CD8-positive, alpha-beta memory T cell (primary cell): ENCODE measurements at regions not wholly inside any gene's neighbourhood (a gene's known extent, or its start where the extent isn't known, plus 50 kb on each side); places are given as distances from the start of the nearest gene placed in this dataset.

Experiments used
- CTCF ChIA-PET: fragments of 350-600 bp; sonication (Branson Sonifier 250); formaldehyde crosslinking; loops from one replicate; lab custom pipeline; 2021; ENCODE audit warnings: antibody characterized with exemption; lab: Charles Lee
- POLR2A ChIA-PET: fragments of 350-600 bp; sonication (Branson Sonifier 250); formaldehyde crosslinking; loops from one replicate; lab custom pipeline; 2021; ENCODE audit warnings: antibody characterized with exemption; lab: Charles Lee
- DNase-seq, 5 donors: peaks; one replicate each; pipeline versions ENCODE4 v3.0.0 to v3.0.0-alpha.2; 2020 to 2022; ENCODE audit warnings: mixed read lengths in 1 of 5
- H3K27ac ChIP-seq: one replicate; pipeline ENCODE4 v1.7.0; 2013; ENCODE audit warnings: low read depth, mild to moderate bottlenecking, low read length, moderate library complexity
- H3K27me3 ChIP-seq: 2 replicates; pipeline ENCODE4 v1.7.0; 2013; ENCODE audit warnings: low read length, mild to moderate bottlenecking; ENCODE audit not compliant: insufficient read depth, poor library complexity, severe bottlenecking
- H3K36me3 ChIP-seq: 2 replicates; pipeline ENCODE4 v1.7.0; 2013; ENCODE audit warnings: mild to moderate bottlenecking, low read length, moderate library complexity; ENCODE audit not compliant: insufficient read depth
- H3K4me1 ChIP-seq: 2 replicates; pipeline ENCODE4 v1.7.0; 2013; ENCODE audit warnings: mild to moderate bottlenecking, low read length, moderate library complexity; ENCODE audit not compliant: insufficient read depth
- H3K4me3 ChIP-seq: 2 replicates; pipeline ENCODE4 v1.7.0; 2013; ENCODE audit warnings: mild to moderate bottlenecking, low read length
- H3K9me3 ChIP-seq: 2 replicates; pipeline ENCODE4 v1.7.0; 2013; ENCODE audit warnings: mild to moderate bottlenecking, low read length
- H3K27ac Mint-ChIP-seq, 8 donors: one replicate each; pipeline ENCODE4 v1.8.0; 2020 to 2021; ENCODE audit warnings: mixed read lengths in 8 of 8, mild to moderate bottlenecking in 6 of 8, inconsistent platforms in 3 of 8, moderate library complexity in 3 of 8
- H3K27me3 Mint-ChIP-seq, 2 donors: one replicate each; pipeline ENCODE4 v1.8.0; 2020 to 2021; ENCODE audit warnings: mixed read lengths in 2 of 2, mild to moderate bottlenecking in 1 of 2, moderate library complexity in 1 of 2
- H3K36me3 Mint-ChIP-seq, 3 donors: one replicate each; pipeline ENCODE4 v1.8.0; 2020 to 2021; ENCODE audit warnings: mixed read lengths in 3 of 3, inconsistent platforms in 1 of 3, mild to moderate bottlenecking in 1 of 3
- H3K4me1 Mint-ChIP-seq, 3 donors: one replicate each; pipeline ENCODE4 v1.8.0; 2020 to 2021; ENCODE audit warnings: mixed read lengths in 3 of 3, inconsistent platforms in 1 of 3, mild to moderate bottlenecking in 1 of 3
- H3K4me3 Mint-ChIP-seq, 7 donors: one replicate each; pipeline ENCODE4 v1.8.0; 2020 to 2021; ENCODE audit warnings: mixed read lengths in 7 of 7, mild to moderate bottlenecking in 6 of 7, moderate library complexity in 4 of 7, inconsistent platforms in 2 of 7
- H3K9me3 Mint-ChIP-seq, 5 donors: one replicate each; pipeline ENCODE4 v1.8.0; 2020 to 2022; ENCODE audit warnings: mixed read lengths in 5 of 5, mild to moderate bottlenecking in 3 of 5, moderate library complexity in 2 of 5, inconsistent platforms in 1 of 5

DNA sequence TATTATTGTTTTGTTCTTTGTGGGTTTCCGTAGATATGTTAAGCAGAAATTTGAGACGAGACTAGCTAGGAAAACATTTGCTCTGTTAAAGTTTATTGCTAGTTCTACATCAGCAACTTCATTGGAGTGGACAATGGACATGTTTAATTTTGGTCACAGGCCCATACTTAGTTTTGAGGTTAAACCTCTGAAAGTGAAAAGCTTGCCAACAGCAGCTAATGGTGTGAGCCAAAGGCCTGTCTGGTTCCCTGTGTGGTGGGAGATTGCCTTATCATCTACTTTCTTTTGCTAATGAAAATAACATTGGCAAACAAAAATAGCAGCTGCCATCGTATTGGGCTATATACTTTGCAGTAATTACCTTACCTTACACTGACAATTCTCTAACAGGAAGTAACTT lies 388.4 kb upstream of the FZD8 start:
- H3K27ac Mint-ChIP-seq = no peak overlapping the region
- no peaks in the 10 kb centered on the region for H3K4me1 ChIP-seq
- no peaks in the 10 kb centered on the region for H3K4me1 Mint-ChIP-seq
- no peak overlapping the region for H3K27ac ChIP-seq
- H3K4me3 Mint-ChIP-seq = no peak overlapping the region
- peaks cover 3 to 27% (median 4%) of the 10 kb centered on the region in 5 donors for H3K9me3 Mint-ChIP-seq
- no peaks in the 10 kb centered on the region for H3K36me3 Mint-ChIP-seq
- CTCF ChIA-PET = no interaction called here
- H3K27me3 ChIP-seq = no peaks in the 10 kb centered on the region
- H3K27me3 Mint-ChIP-seq = no peaks in the 10 kb centered on the region
- POLR2A ChIA-PET = no interaction called here
- no peaks in the 10 kb centered on the region for H3K36me3 ChIP-seq
- no peaks in the 10 kb centered on the region for H3K9me3 ChIP-seq
- DNase-seq = no peak
- no peak overlapping the region for H3K4me3 ChIP-seq

DNA sequence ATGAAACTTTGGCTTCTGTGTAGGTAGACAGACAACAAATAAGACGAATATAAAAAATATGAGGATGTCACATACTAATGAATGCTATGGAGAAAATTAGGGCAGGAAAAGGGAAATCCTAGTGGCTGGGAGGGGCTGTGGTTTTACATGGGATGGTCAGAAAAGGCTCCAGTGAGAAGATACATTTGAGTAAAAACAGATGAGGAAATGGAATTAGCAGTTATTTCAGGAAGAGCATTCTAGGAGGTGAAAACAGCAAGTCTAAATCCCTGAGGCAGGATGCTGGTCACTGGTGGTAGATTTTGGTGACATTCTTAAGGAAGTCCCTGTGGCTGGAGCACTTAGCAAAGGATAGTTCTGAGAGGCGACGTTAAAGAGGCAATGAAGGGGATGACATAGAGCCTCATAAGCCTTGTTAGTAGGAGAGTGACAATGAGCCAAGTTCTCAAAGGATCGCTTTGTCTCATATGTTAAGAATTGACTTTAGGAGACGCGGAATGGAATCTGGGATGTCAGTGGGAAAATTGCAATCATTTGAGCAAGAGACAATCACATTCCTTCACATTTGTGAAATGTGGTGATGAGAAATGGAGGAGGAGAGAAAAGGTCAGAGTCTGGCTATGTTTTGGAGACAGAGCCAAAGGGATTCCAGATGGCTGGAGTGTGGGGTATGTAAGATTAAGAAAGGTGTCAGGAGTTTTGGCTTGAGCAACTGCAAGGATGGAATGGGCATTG lies 384.7 kb upstream of the FZD8 start:
- no peaks in the 10 kb centered on the region for H3K36me3 Mint-ChIP-seq
- Histone ChIP-seq H3K27ac (no peak overlapping the region), H3K9me3 (no peaks in the 10 kb centered on the region), H3K4me3 (no peak overlapping the region), H3K27me3 (no peaks in the 10 kb centered on the region), H3K4me1 (no peaks in the 10 kb centered on the region), H3K36me3 (no peaks in the 10 kb centered on the region)
- POLR2A ChIA-PET = no interaction called here
- no peaks in the 10 kb centered on the region for H3K27me3 Mint-ChIP-seq
- CTCF ChIA-PET = no interaction called here
- H3K9me3 Mint-ChIP-seq = peaks cover 3 to 20% (median 4%) of the 10 kb centered on the region in 5 donors
- DNase-seq = no peak
- no peak overlapping the region for H3K27ac Mint-ChIP-seq
- no peak overlapping the region for H3K4me3 Mint-ChIP-seq
- H3K4me1 Mint-ChIP-seq = no peaks in the 10 kb centered on the region

DNA sequence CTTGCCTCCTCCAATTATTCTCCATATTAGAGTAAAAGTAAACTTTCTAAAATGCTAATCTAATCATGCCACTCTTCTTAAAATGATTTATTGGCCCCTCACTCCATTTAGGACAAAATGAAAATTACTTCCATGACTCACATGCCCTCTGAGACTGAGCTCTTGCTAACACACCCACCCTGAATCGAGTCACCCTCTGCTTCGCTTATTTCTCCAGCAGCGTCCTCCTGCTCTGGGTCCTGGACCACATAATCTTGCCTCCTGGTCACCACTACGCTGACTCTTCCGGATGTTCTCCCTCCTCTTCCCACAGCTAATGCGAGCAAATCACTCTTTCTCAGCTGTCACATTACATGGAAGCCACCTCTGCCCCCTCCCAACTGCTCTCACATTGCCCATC lies 384.0 kb upstream of the FZD8 start:
- Histone ChIP-seq H3K27me3 (no peaks in the 10 kb centered on the region), H3K4me3 (no peak overlapping the region), H3K36me3 (no peaks in the 10 kb centered on the region), H3K4me1 (no peaks in the 10 kb centered on the region), H3K27ac (no peak overlapping the region), H3K9me3 (no peaks in the 10 kb centered on the region)
- ChIA-PET POLR2A (no interaction called here), CTCF (no interaction called here)
- Mint-ChIP-seq H3K27me3 (no peaks in the 10 kb centered on the region), H3K4me1 (no peaks in the 10 kb centered on the region), H3K4me3 (no peak overlapping the region), H3K36me3 (no peaks in the 10 kb centered on the region), H3K9me3 (peaks cover 3 to 18% (median 4%) of the 10 kb centered on the region in 5 donors), H3K27ac (no peak overlapping the region)
- no peak for DNase-seq

DNA sequence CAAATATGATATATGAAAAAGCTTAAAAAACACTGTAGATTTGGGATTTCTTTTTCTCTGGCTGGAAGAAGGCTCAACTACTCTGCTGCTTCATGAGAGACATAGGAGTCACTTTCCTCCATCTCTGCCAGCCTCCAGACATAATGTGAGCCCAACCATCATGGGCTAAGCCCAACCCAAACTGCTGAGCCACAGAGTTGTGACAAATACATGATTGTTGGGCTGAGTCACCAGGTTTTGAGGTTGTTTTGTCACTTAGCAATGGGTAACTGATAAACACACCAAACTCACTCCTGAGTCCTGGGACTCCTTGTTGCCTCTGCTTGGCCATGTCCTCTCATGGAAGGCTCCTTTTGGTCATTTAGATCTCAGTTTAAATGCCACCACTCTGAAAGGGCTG lies 381.8 kb upstream of the FZD8 start:
- CTCF ChIA-PET = no interaction called here

DNA sequence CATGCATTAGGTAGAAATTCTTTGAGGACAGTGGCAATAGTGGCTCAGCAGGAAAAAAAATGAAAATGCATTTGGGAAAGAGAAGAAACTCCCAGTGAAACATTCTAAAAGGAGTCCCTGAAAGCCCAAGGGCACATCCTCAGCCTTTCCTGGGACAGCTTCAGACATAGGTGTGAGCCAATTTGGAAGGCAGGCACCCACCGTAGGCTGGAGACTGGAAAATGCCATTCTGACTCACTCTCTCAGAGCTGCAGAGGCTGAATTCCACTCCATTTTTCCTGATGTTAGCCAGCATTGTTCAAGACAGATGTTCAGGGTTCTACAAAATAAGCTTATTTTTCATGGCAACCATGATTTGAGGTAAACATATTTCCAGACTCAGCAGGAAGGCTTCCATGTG lies 379.0 kb upstream of the FZD8 start:
- Histone ChIP-seq H3K36me3 (no peaks in the 10 kb centered on the region), H3K4me1 (no peaks in the 10 kb centered on the region), H3K4me3 (no peak overlapping the region), H3K27me3 (no peaks in the 10 kb centered on the region), H3K9me3 (no peaks in the 10 kb centered on the region), H3K27ac (no peak overlapping the region)
- Mint-ChIP-seq H3K9me3 (peaks cover 0 to 6% (median 0%) of the 10 kb centered on the region in 5 donors), H3K27ac (no peak overlapping the region), H3K4me3 (no peak overlapping the region), H3K36me3 (no peaks in the 10 kb centered on the region), H3K27me3 (peaks cover 0 to 3% of the 10 kb centered on the region in 2 donors), H3K4me1 (no peaks in the 10 kb centered on the region)
- ChIA-PET POLR2A (no interaction called here), CTCF (no interaction called here)
- DNase-seq = no peak

More for the DNA sequence above, 381.8 kb upstream of the FZD8 start:
- Histone ChIP-seq H3K4me3 (no peak overlapping the region), H3K4me1 (no peaks in the 10 kb centered on the region), H3K9me3 (no peaks in the 10 kb centered on the region), H3K27ac (no peak overlapping the region), H3K36me3 (no peaks in the 10 kb centered on the region), H3K27me3 (no peaks in the 10 kb centered on the region)
- POLR2A ChIA-PET = no interaction called here
- Mint-ChIP-seq H3K4me1 (no peaks in the 10 kb centered on the region), H3K27me3 (peaks cover 0 to 3% of the 10 kb centered on the region in 2 donors), H3K36me3 (no peaks in the 10 kb centered on the region), H3K27ac (no peak overlapping the region), H3K4me3 (no peak overlapping the region), H3K9me3 (peaks cover 3 to 11% (median 8%) of the 10 kb centered on the region in 5 donors)
- no peak for DNase-seq

DNA sequence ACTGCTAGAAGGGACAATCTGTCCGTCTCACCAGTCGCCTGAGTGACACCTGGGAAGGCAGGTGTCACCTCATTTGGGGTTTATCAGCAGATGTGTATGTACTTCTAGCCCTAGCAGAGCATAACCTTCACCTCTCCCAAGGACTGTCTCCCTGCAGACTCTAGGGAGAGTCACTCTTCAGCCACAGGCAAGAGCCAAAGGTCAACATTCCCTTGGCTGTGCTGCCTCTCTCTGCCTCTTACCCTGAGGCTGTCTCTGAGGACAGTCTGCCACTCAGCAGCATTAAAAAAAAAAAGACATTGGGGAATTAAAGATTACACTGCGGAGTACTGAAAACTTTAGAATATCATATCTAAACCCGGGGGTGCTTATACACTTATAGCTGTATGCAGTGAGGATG lies 377.7 kb upstream of the FZD8 start:
- Histone ChIP-seq H3K4me3 (no peak overlapping the region), H3K4me1 (no peaks in the 10 kb centered on the region), H3K36me3 (no peaks in the 10 kb centered on the region), H3K27me3 (no peaks in the 10 kb centered on the region), H3K9me3 (no peaks in the 10 kb centered on the region), H3K27ac (no peak overlapping the region)
- no peak for DNase-seq
- Mint-ChIP-seq H3K36me3 (no peaks in the 10 kb centered on the region), H3K4me3 (no peak overlapping the region), H3K4me1 (no peaks in the 10 kb centered on the region), H3K27ac (no peak overlapping the region), H3K9me3 (peaks cover 0 to 6% (median 2%) of the 10 kb centered on the region in 5 donors), H3K27me3 (peaks cover 0 to 7% of the 10 kb centered on the region in 2 donors)
- POLR2A ChIA-PET = no interaction called here
- CTCF ChIA-PET = interaction anchor here (1.3 kb wide), 1 partner anchor 17 kb away, joined by 3 read pairs; no protein-coding TSS in a partner anchor

DNA sequence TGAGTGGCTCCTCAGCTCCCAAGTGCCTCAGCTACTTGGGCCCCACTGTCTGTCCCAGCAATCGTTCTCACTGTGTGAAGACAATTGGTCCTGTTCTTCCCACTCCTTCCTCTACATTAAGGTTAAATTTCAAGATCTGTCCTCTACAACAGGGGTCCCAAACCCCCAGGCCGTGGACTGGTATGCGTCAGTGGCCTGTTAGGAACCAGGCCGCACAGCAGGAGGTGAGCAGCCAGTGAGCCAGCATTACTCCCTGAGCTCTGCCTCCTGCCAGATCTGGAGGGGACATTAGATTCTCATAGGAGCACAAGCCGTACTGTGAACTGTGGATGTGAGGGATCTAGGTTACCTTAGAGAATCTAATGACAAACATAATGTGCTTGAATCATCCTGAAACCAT lies 376.9 kb upstream of the FZD8 start:
- CTCF ChIA-PET = no interaction called here
- no peak overlapping the region for H3K27ac ChIP-seq
- no peaks in the 10 kb centered on the region for H3K27me3 ChIP-seq
- H3K4me3 Mint-ChIP-seq = no peak overlapping the region
- POLR2A ChIA-PET = no interaction called here
- no peaks in the 10 kb centered on the region for H3K36me3 Mint-ChIP-seq
- H3K9me3 ChIP-seq = no peaks in the 10 kb centered on the region
- H3K27ac Mint-ChIP-seq = no peak overlapping the region
- DNase-seq = no peak
- H3K4me3 ChIP-seq = no peak overlapping the region
- H3K9me3 Mint-ChIP-seq = peaks cover 0 to 8% (median 2%) of the 10 kb centered on the region in 5 donors
- H3K27me3 Mint-ChIP-seq = peaks cover 0 to 7% of the 10 kb centered on the region in 2 donors
- H3K36me3 ChIP-seq = no peaks in the 10 kb centered on the region
- H3K4me1 Mint-ChIP-seq = no peaks in the 10 kb centered on the region
- H3K4me1 ChIP-seq = no peaks in the 10 kb centered on the region

DNA sequence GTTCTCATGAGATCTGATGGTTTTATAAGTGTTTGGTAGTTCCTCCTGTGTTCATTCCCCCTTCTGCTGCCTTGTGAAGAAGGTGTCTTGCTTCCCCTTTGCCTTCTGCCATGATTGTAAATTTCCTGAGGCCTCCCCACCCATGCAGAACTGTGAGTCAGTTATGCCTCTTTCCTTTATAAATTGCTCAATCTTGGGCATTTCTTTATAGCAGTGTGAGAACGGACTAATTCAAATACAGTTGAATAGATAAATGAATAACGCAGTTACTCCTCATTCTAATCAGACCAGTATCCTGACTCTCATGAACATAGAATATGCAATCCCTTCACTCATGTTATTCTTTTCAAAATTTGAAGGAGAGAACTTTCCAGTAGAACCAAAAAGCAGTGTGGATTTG lies 375.0 kb upstream of the FZD8 start:
- H3K27ac Mint-ChIP-seq = no peak overlapping the region
- Histone ChIP-seq H3K27me3 (no peaks in the 10 kb centered on the region), H3K27ac (no peak overlapping the region), H3K9me3 (no peaks in the 10 kb centered on the region), H3K4me1 (no peaks in the 10 kb centered on the region), H3K36me3 (no peaks in the 10 kb centered on the region), H3K4me3 (no peak overlapping the region)
- H3K9me3 Mint-ChIP-seq = peaks cover 0 to 10% (median 2%) of the 10 kb centered on the region in 5 donors
- CTCF ChIA-PET = no interaction called here
- no peaks in the 10 kb centered on the region for H3K4me1 Mint-ChIP-seq
- H3K27me3 Mint-ChIP-seq = peaks cover 0 to 7% of the 10 kb centered on the region in 2 donors
- no peak for DNase-seq
- no peak overlapping the region for H3K4me3 Mint-ChIP-seq
- POLR2A ChIA-PET = no interaction called here
- no peaks in the 10 kb centered on the region for H3K36me3 Mint-ChIP-seq
